ENCODE measurements at regions not wholly inside any gene's neighbourhood (a gene's known extent, or its start where the extent isn't known, plus 50 kb on each side); places are given as distances from the start of the nearest gene placed in this dataset.

GRCh38 chr14:71646518-71646917, 285.7 kb upstream of the RGS6 start:
- TF ChIP-seq EZH2 (IDR thresholded peaks at IDR 0.05; ENCODE audit: borderline replicate concordance, low read depth, low read length, severe bottlenecking) (no peak), POLR2A (IDR thresholded peaks at IDR 0.05; ENCODE audit: low read depth, low read length) (no peak), MYC (IDR thresholded peaks at IDR 0.05; ENCODE audit: low read depth, low read length) (no peak), POLR2AphosphoS5 (IDR thresholded peaks at IDR 0.05; ENCODE audit: insufficient read depth, low read depth, low read length) (no peak), GATA2 (IDR thresholded peaks at IDR 0.05; ENCODE audit: insufficient read depth, insufficient read length, low read depth, low read length) (no peak)
- TF ChIP-seq, protein P1, sequence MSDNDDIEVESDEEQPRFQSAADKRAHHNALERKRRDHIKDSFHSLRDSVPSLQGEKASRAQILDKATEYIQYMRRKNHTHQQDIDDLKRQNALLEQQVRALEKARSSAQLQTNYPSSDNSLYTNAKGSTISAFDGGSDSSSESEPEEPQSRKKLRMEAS (IDR thresholded peaks at IDR 0.05; ENCODE audit: insufficient read depth, insufficient read length), result no peak
- no TSS peak for BruUV-seq (replicated peaks)
- Histone ChIP-seq H3K27me3 (ENCODE audit: control insufficient read depth in 2 of 2, insufficient read depth in 2 of 2, low read length in 2 of 2) (no peaks in the 10 kb centered on the region), H3K27ac (ENCODE audit: insufficient read depth, low read depth, low read length) (no peak overlapping the region), H3K79me2 (ENCODE audit: control insufficient read depth, insufficient read depth, low read length) (no peaks in the 10 kb centered on the region), H4K20me1 (replicated peaks; ENCODE audit: control insufficient read depth, extremely low read depth, insufficient read depth, low read length) (no peaks in the 10 kb centered on the region), H3K36me3 (ENCODE audit: control insufficient read depth in 2 of 2, extremely low read depth in 1 of 2, insufficient read depth in 2 of 2, low read length in 2 of 2) (no peaks in the 10 kb centered on the region), H3K4me2 (ENCODE audit: insufficient read depth, low read length) (no peak overlapping the region), H3K9me1 (replicated peaks; ENCODE audit: control insufficient read depth, extremely low read depth, insufficient read depth, low read length) (no peaks in the 10 kb centered on the region), H3K4me3 (replicated peaks in 1 of 3; ENCODE audit: insufficient read depth in 1 of 3, low read depth in 1 of 3, low read length in 3 of 3) (no peak overlapping the region), H3K9ac (replicated peaks; ENCODE audit: extremely low read depth, insufficient read depth, low read length) (no peak overlapping the region), H3K4me1 (ENCODE audit: control insufficient read depth, extremely low read depth, insufficient read depth, low read length) (peaks cover 16% of the 10 kb centered on the region), H2AFZ (ENCODE audit: low read depth, low read length) (no peak overlapping the region), H3K9me3 (replicated peaks; ENCODE audit: control insufficient read depth, insufficient read depth, low read length) (no peaks in the 10 kb centered on the region)
- CTCF ChIA-PET, result no interaction called here
- no peak for DNase-seq (ENCODE audit: low read depth, low spot score)
- intact Hi-C loops (cut with micrococcal nuclease), result no loop called here
- dilution Hi-C loops (cut with MboI; ENCODE audit: extremely low pct_ligation_motif_present, low sequenced_read_pairs), result no loop called here
- POLR2A ChIA-PET, result no interaction called here
- no peak for FAIRE-seq

DNA sequence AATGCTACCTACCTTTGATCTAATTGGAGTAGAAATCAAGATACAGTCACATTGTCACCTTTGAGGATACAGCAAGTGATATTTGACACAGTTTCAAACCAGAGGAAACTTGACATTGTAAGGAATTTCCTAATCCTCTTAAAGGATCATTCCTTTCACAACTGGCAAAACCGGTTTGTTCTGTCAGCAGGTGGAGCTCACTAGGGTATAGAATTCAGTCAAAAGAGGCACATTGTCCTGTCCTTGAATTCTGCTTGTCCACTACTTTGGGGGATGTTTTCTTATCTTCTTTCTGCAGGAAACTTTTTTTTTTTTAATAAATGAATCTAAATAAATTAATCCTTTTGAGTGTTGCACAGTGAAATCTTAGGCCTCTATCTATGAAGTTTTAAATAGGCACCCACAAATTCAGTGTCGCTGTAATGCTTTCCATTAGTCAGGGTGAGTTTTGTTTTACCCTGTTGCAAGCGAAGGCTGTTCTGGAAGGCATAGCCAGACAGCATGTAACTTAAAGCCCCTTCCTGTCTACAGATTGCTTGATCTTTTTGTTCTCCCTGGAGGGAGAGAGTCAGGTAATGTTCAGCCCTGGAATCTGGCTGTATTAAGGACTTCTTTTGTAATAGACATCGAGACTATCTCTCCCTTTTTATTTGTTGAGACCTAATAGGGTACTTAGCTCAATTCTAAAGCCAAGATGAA, 285.0 kb upstream of the RGS6 start:
- TF ChIP-seq JUN (IDR thresholded peaks at IDR 0.05; ENCODE audit: borderline replicate concordance, insufficient read depth, insufficient read length, low read depth), result no peak
- TF ChIP-seq, protein P1 (IDR thresholded peaks at IDR 0.05; ENCODE audit: insufficient read depth, insufficient read length), result no peak
- TF ChIP-seq EZH2 (IDR thresholded peaks at IDR 0.05; ENCODE audit: borderline replicate concordance, low read depth, low read length, severe bottlenecking), result no peak
- TF ChIP-seq GATA2 (IDR thresholded peaks at IDR 0.05; ENCODE audit: insufficient read depth, insufficient read length, low read depth, low read length), result no peak
- TF ChIP-seq CTCF (IDR thresholded peaks at IDR 0.05; ENCODE audit: extremely low read depth in 1 of 2, insufficient read depth in 1 of 2, low read depth in 1 of 2, low read length in 2 of 2), result no peak
- Histone ChIP-seq H3K9me3 (replicated peaks; ENCODE audit: control insufficient read depth, insufficient read depth, low read length) (no peaks in the 10 kb centered on the region), H3K9me1 (replicated peaks; ENCODE audit: control insufficient read depth, extremely low read depth, insufficient read depth, low read length) (no peaks in the 10 kb centered on the region), H4K20me1 (replicated peaks; ENCODE audit: control insufficient read depth, extremely low read depth, insufficient read depth, low read length) (no peaks in the 10 kb centered on the region), H3K27ac (ENCODE audit: insufficient read depth, low read depth, low read length) (no peak overlapping the region), H3K27me3 (ENCODE audit: control insufficient read depth in 2 of 2, insufficient read depth in 2 of 2, low read length in 2 of 2) (no peaks in the 10 kb centered on the region), H3K4me1 (ENCODE audit: control insufficient read depth, extremely low read depth, insufficient read depth, low read length) (peaks cover 23% of the 10 kb centered on the region), H3K9ac (replicated peaks; ENCODE audit: extremely low read depth, insufficient read depth, low read length) (no peak overlapping the region), H3K4me3 (replicated peaks in 1 of 3; ENCODE audit: insufficient read depth in 1 of 3, low read depth in 1 of 3, low read length in 3 of 3) (no peak overlapping the region), H3K36me3 (ENCODE audit: control insufficient read depth in 2 of 2, extremely low read depth in 1 of 2, insufficient read depth in 2 of 2, low read length in 2 of 2) (no peaks in the 10 kb centered on the region), H3K79me2 (ENCODE audit: control insufficient read depth, insufficient read depth, low read length) (no peaks in the 10 kb centered on the region), H3K4me2 (ENCODE audit: insufficient read depth, low read length) (no peak overlapping the region), H2AFZ (ENCODE audit: low read depth, low read length) (no peak overlapping the region)
- ChIA-PET CTCF (no interaction called here), POLR2A (no interaction called here)
- FAIRE-seq, result no peak
- dilution Hi-C loops (cut with MboI; ENCODE audit: extremely low pct_ligation_motif_present, low sequenced_read_pairs), result no loop called here
- intact Hi-C loops (cut with micrococcal nuclease), result no loop called here
- no TSS peak for BruUV-seq (replicated peaks)
- no peak for DNase-seq (ENCODE audit: low read depth, low spot score)
